GM18498 (cell line): ENCODE measurements at regions not wholly inside any gene's neighbourhood (a gene's known extent, or its start where the extent isn't known, plus 50 kb on each side); places are given as distances from the start of the nearest gene placed in this dataset.

Experiments
- ATAC-seq: cut with Tn5 transposase; IDR thresholded peaks from one replicate; pipeline ENCODE4 v1.9.1; 2021; ENCODE audit warnings: mild to moderate bottlenecking, moderate library complexity; ENCODE audit not compliant: unreplicated experiment

DNA sequence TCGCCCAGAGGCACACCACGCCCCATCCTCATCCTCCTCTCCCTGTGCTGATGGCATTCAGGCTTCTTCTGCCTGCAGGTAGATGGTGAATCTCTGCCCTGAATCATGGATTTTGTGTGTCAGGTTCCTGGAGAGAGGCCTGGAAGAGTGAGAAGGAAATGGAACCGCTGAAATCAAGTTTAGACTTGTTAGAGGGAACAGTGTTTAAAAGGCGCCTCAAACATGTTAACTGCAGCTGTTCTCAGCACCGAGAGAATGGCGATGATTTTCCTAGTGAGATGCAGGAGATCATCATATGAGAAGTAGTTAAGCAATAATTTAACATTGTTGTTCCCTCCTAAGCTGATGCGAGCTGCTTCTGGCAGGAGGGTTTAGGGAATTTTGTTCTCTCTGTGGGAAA is 744.4 kb upstream of the EEF2KMT start:
- no peak for ATAC-seq

DNA sequence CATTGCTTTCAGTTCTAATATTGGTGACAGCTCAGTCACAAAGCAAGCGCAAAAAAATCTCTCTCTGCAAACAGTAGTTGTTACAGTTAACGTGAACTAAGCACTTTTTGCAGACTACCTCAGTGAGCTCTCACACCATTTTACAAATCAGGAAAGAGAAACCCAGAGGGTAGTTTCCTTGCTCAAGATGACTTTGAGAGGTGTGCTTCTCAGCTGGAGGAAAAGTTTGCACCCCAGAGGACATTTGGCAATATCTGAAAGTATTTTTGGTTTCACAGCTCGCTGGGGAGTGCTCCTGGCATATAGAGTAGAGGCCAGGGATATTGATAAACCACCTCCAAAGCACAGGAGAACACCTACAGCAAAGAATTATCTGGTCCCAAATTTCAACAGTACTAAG is 741.1 kb upstream of the EEF2KMT start:
- ATAC-seq = no peak

DNA sequence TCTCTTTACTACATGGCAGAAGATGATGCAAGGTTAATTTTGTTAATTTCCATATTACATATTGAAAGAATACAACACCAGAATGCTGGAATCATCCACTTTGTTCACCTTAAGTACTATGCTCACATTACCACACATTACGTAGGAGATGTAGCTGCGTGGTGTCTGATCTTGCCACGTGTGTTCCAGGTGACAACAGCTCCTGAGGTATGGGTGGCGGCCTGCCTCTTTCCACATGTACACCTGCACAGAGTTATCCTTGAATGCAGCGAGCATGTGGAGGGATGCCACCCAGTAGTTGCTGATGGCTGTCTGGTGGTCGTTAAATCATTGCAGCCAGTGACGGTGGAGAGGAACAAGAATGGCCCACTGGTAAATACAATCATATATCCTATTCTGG is 740.5 kb upstream of the EEF2KMT start:
- ATAC-seq = no peak

DNA sequence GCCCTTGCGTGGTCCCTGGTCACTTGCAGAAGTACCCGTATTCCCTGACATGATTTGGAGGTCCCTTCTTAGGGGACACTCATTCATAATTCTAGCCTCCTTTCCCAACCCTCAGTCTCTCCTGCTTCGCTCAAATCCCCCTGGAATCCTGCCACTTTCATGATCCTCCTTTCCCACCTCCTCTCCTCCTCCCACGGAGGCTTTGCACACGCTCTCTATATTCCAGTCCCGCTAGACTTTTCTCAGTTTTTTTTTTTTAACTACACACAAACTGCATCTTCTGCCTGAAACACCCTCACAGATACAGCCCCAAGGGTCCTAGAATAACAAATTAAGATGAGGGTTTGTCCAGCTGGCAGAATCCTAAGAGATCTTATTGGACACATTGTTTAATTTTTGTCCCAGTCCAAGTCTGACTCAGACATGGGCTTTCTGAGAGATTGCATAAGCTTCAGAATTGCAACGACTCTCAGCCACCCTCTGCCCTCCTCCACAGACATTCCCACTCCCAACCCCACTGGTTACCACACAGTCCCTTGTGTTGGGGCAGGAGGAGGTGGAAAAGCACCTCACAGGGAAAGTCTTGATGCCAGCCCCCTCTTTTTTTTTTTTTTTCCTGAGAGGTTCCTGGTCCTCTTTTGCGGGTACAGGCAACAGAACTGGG is 739.5 kb upstream of the EEF2KMT start:
- ATAC-seq = no peak

DNA sequence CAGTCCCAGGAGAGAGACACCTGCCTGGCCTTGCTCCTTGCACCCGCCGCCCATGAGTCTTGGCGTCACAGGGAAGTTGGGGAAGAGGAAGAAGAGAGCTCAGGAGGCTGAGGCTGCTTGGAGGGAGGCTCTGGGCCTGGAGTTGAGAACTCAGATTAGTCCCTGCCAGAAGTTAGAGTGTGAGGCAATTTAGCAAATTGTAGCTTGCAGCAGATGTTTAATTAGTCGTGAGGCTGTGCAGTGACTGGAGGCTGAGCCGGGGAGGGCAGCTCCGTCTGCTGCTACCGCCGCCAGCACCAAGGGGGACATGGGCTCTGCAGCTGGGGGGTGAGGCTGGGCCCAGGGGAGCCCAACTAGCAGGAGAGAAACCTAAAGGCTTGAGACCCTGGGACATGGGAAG is 738.3 kb upstream of the EEF2KMT start:
- ATAC-seq = no peak

GRCh38 chr16:5826332-5826731 is 728.7 kb upstream of the EEF2KMT start:
- no peak for ATAC-seq

DNA sequence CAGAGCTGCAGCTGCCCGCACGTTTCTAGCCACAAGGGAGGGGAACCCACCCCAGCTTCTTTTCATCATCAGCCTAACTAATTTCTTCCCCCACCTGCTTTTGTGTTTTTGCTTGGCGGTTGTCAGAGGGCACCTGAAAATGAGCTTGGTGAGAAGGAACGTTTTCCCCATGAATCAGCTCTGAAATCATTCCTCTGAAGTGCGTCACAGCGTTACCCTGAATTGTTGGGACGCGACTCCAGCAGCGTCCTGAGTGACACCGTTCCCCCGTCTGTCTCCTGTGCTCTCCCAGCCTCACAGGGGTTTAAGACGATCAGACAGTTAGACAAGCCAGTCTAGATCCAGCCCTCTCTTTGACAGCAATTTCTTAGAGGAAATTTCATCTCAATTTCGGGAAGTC is 722.9 kb upstream of the EEF2KMT start:
- ATAC-seq = no peak

GRCh38 chr16:5815570-5816237 is 718.1 kb upstream of the EEF2KMT start:
- ATAC-seq = no peak

DNA sequence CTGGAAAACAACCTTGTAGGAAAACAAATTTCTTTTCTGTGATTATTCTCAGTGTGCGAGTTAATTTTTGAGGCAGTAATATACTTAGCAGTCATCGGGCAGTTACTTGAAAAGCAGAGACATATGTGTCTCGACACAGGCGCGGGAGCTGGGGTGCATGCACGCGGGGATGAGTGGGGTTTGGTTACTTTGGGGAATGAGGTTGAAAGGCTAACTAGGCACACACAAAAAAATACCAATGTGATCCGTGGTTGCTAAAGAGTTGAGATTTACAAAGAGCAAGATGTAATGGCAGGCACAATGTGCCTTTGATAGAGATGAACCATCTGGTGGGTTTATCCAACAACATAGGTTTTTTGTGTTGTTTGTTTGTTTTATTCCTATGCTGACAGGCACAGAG is 703.8 kb upstream of the EEF2KMT start:
- ATAC-seq = no peak

DNA sequence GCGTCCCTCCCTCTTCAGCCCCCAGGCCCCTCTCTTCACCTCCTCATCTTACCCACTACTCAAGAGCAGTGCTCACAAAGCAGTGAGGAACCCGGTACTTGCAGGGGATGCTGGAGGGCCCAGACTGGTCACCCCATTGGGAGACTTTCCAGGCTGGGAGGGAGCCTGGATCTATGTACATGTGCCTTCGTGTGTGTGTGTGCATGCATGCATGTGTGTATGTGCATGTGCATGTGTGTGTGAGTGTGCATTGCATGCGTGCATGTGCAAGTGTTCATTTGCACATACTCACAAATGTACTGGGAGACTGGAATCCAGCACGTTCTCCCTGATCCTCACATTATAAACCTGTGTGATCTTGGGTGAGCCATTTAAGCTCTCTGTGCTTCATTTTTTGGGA is 696.0 kb upstream of the EEF2KMT start:
- no peak for ATAC-seq

DNA sequence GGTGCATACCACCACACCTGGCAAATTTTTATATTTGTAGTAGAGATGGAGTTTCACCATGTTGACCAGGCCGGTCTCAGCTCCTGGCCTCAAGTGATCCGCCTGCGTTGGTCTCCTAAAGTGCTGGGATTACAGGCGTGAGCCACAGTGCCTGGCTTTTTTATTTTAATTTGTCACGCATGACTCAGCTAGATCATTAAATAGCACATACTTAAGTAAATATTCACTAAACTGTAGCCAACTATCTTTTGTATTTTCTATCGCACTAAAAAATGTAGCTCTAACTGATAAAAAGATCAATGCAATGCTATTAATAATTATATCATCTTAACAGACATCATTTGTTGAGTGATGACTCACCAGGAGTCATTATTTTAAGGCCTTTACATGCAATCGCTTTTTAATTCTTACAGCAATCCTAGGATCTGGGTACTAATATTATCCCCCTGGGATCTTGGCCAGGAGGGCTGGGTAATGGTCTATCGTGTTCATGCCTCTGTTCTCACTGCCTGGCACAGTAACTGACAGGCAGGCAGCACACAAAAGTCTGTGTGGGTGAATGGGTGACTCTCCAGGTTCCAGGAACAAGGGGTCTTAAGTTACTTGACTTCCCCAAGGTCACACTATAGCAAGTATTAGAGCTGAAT is 693.5 kb upstream of the EEF2KMT start:
- no peak for ATAC-seq

GRCh38 chr16:5790512-5790911 is 692.9 kb upstream of the EEF2KMT start:
- ATAC-seq = no peak

GRCh38 chr16:5789033-5789432 is 691.4 kb upstream of the EEF2KMT start:
- no peak for ATAC-seq

GRCh38 chr16:5781436-5781835 is 683.8 kb upstream of the EEF2KMT start:
- ATAC-seq = no peak

DNA sequence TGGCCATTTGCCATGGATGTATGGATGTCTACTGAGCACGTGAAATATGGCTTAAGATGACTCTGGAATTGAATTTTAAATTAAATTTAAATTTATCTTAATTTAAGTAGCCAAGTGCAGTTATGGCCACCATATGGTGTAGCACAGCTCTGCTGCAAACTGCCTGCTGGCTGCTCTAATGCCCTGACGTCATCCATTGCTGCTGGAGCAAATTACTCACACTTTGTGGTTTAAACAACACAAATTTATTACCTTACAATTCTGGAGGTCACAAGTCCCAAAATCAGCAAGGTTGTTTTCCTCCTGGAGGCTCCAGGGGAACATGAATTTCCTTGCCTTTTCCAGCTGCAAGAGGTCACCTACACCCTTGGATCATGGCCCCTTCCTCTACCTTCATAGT is 679.3 kb upstream of the EEF2KMT start:
- ATAC-seq = no peak

- no peak for ATAC-seq
Observed at GRCh38 chr16:5775916-5776315, 678.3 kb upstream of the EEF2KMT start.

DNA sequence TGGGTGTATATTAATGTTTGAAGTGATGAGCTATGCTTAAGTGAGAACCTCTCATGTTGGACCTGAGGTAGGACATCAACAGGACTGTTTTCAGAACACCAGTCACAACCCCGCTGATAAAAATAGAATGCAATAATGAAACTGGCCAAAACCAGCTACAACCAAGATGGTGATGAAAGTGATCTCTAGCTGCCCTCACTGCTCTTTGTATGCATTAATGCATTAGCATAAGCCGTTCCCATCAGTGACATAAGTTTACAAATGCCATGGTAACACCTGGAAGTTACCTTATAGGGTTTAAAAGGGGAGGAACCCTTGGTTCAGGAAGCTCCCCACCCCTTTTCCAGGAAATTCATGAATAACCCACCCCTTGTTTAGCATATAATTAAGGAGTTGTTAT is 672.5 kb upstream of the EEF2KMT start:
- no peak for ATAC-seq

GRCh38 chr16:5769513-5769912 is 671.9 kb upstream of the EEF2KMT start:
- ATAC-seq = no peak

- no peak for ATAC-seq
Observed at GRCh38 chr16:5768445-5768844, 670.9 kb upstream of the EEF2KMT start.

DNA sequence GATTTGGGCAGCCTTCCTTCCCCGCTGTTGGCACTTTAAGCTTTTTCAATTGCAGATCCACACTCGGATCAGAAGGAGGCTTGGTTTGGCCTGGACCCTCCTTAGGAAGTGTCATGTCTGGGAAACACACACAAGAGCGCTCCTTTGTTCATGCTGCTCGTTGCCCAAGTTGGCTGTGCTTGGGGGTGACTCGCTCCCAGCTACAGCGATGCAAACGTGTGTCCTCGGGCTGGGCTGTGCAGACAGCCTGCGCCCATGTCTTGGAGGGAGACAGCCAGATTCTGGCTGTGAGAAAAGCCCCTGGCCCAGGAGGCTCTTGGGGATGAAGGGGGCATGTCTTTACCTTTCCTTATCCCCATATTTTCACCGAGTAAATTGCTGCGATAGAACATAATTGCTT is 665.6 kb upstream of the EEF2KMT start:
- ATAC-seq = no peak

- no peak for ATAC-seq
Observed at GRCh38 chr16:5762362-5762761, 664.8 kb upstream of the EEF2KMT start.

DNA sequence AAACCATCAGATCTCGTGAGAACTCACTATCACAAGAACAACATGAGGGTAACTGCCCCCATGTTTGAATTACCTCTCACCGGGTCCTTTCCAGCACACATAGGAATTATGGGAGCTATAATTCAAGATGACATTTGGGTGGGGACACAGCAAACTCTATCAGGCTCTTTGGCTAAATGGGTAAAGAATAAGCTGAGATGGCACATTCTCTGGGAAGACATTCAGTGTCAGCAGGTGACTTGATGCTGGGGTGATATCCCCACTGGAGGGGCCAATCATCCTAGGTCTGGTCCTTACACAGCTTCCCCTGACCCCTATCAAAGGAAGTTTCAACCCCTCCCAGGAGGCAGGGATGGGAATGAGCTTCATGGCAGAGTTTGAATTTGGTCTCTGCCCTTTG is 664.0 kb upstream of the EEF2KMT start:
- ATAC-seq = no peak
